Posterior vena cava (tissue), 2 donors: ENCODE measurements at regions not wholly inside any gene's neighbourhood (a gene's known extent, or its start where the extent isn't known, plus 50 kb on each side); places are given as distances from the start of the nearest gene placed in this dataset.

Source experiments
- DNase-seq: peaks from one replicate; pipeline ENCODE4 v3.0.0-alpha.2; 2020; ENCODE audit warnings: low spot score
- intact Hi-C, 2 donors: fragments of 100-400 bp; cut with DNase I; formaldehyde crosslinking; loops; one replicate each; pipeline versions ENCODE4 v1.14.1 to v1.14.2; 2022 to 2023
- donor health status: DM: yes; HTN: yes; CAD: no.
- donor health status: DM: yes; HTN: yes; CAD: no.

- intact Hi-C loops = no loop called here
- DNase-seq = no peak
Observed at GRCh38 chr11:45597097-45597496, 68.3 kb downstream of the CHST1 start.

GRCh38 chr11:45596571-45596970, 68.9 kb downstream of the CHST1 start:
- intact Hi-C loops = no loop called here
- DNase-seq = no peak

GRCh38 chr11:45593992-45594391, 71.4 kb downstream of the CHST1 start:
- DNase-seq = no peak
- intact Hi-C loops = no loop called here

- intact Hi-C loops = no loop called here
- no peak for DNase-seq
Observed at GRCh38 chr11:45592636-45593035, 72.8 kb downstream of the CHST1 start.

GRCh38 chr11:45590743-45591142, 74.7 kb downstream of the CHST1 start:
- intact Hi-C loops = no loop called here
- DNase-seq = peak; percentile 84

GRCh38 chr11:45585205-45585604, 80.2 kb downstream of the CHST1 start:
- DNase-seq = peak; percentile 31
- intact Hi-C loops = no loop called here

- intact Hi-C loops = no loop called here
- peak; percentile 71 for DNase-seq
Observed at GRCh38 chr11:45583981-45584566, 81.3 kb downstream of the CHST1 start.

- peak; percentile 31 for DNase-seq
- intact Hi-C loops = no loop called here
Observed at GRCh38 chr11:45580399-45580798, 85.0 kb downstream of the CHST1 start.

- peak; percentile 10 for DNase-seq
- intact Hi-C loops = no loop called here
Observed at GRCh38 chr11:45578316-45578715, 87.1 kb downstream of the CHST1 start.

GRCh38 chr11:45577752-45578151, 87.7 kb downstream of the CHST1 start:
- intact Hi-C loops = loop anchor here in 1 of 2 donors (2.0 kb wide), 1 partner anchor 71 kb away; no protein-coding TSS in a partner anchor
- DNase-seq = peak; percentile 41

GRCh38 chr11:45576461-45577215, 88.8 kb downstream of the CHST1 start:
- intact Hi-C loops = loop anchor here in 1 of 2 donors (2.0 kb wide), 1 partner anchor 70 kb away; no protein-coding TSS in a partner anchor
- DNase-seq = no peak

- intact Hi-C loops = no loop called here
- DNase-seq = no peak
Observed at GRCh38 chr11:45573728-45574127, 91.7 kb downstream of the CHST1 start.

- intact Hi-C loops = no loop called here
- DNase-seq = no peak
Observed at GRCh38 chr11:45572354-45573123, 92.9 kb downstream of the CHST1 start.

GRCh38 chr11:45569776-45570175, 95.6 kb downstream of the CHST1 start:
- intact Hi-C loops = no loop called here

GRCh38 chr11:45568049-45568448, 97.4 kb downstream of the CHST1 start:
- intact Hi-C loops = no loop called here
- no peak for DNase-seq

More at GRCh38 chr11:45569776-45570175, 95.6 kb downstream of the CHST1 start:
- no peak for DNase-seq

GRCh38 chr11:45565446-45565988, 99.9 kb downstream of the CHST1 start:
- intact Hi-C loops = no loop called here

GRCh38 chr11:45563810-45564209, 101.6 kb downstream of the CHST1 start:
- no peak for DNase-seq
- intact Hi-C loops = no loop called here

More at GRCh38 chr11:45565446-45565988, 99.9 kb downstream of the CHST1 start:
- DNase-seq = no peak

GRCh38 chr11:45563171-45563570, 102.3 kb downstream of the CHST1 start:
- intact Hi-C loops = no loop called here
- no peak for DNase-seq

GRCh38 chr11:45560913-45561281, 104.5 kb downstream of the CHST1 start:
- DNase-seq = no peak

More at GRCh38 chr11:45560913-45561281, 104.5 kb downstream of the CHST1 start:
- intact Hi-C loops = no loop called here
